ENCODE measurements at regions not wholly inside any gene's neighbourhood (a gene's known extent, or its start where the extent isn't known, plus 50 kb on each side); places are given as distances from the start of the nearest gene placed in this dataset.
A peak's percentile ranks its signal among the peaks of the same experiment; 100 is the strongest.

- in situ Hi-C loops (cut with MboI; ENCODE audit: low sequenced_read_pairs, unreplicated experiment), result no loop called here
- no peak for DNase-seq (ENCODE audit: low spot score)
- peak; percentile 11 for TF ChIP-seq CTCF (IDR thresholded peaks at IDR 0.05; ENCODE audit: borderline replicate concordance, control extremely low read depth, extremely low read depth, insufficient read depth, missing control alignments)
Measured at GRCh38 chr5:68745448-68745847, 348.4 kb upstream of the SLC30A5 start.

DNA sequence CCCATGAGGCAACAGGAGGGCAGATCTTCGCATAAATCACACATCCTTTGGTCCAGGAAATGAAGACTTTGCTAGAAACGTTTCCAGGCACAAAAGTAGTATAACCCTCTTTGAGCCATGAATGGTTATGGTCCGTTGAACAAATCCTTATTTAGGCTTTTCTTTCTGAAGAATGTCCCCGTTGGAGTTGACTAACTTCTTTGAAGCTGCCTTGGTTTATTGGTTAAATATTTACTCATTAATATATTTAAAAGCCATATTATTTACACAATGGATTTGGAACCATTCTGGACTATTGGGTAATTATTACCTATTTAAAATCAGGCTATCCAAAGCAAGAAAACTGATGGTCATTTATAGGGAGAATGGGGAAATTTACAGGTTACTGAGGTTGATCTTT is 347.6 kb upstream of the SLC30A5 start:
- no peak for TF ChIP-seq CTCF (IDR thresholded peaks at IDR 0.05; ENCODE audit: borderline replicate concordance, control extremely low read depth, extremely low read depth, insufficient read depth, missing control alignments)
- DNase-seq (ENCODE audit: low spot score), result no peak
- in situ Hi-C loops (cut with MboI; ENCODE audit: low sequenced_read_pairs, unreplicated experiment), result no loop called here

- in situ Hi-C loops (cut with MboI; ENCODE audit: low sequenced_read_pairs, unreplicated experiment), result no loop called here
- no peak for TF ChIP-seq CTCF (IDR thresholded peaks at IDR 0.05; ENCODE audit: borderline replicate concordance, control extremely low read depth, extremely low read depth, insufficient read depth, missing control alignments)
- no peak for DNase-seq (ENCODE audit: low spot score)
Measured at GRCh38 chr5:68746643-68747420, 347.0 kb upstream of the SLC30A5 start.

DNA sequence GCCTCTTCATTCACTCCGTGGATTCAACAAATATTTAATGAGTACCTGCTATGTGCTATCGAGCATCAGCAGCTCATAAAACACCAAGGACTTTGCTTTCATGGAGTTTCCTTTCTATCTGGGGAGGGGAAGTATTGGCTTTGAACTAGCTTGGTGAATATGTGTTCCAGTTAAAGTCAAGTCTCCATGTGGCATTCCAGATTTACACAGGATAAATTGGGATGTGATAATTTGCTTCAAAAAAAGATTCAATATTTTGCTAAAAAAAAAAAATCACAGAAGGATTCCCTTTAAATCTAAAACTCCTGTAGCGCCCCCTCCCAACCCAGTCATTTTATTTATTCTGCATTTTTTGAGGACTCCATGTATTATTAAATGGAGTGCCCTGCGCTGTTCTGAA is 346.3 kb upstream of the SLC30A5 start:
- DNase-seq (ENCODE audit: low spot score), result no peak
- no peak for TF ChIP-seq CTCF (IDR thresholded peaks at IDR 0.05; ENCODE audit: borderline replicate concordance, control extremely low read depth, extremely low read depth, insufficient read depth, missing control alignments)
- in situ Hi-C loops (cut with MboI; ENCODE audit: low sequenced_read_pairs, unreplicated experiment), result no loop called here

- TF ChIP-seq CTCF (IDR thresholded peaks at IDR 0.05; ENCODE audit: borderline replicate concordance, control extremely low read depth, extremely low read depth, insufficient read depth, missing control alignments), result no peak
- in situ Hi-C loops (cut with MboI; ENCODE audit: low sequenced_read_pairs, unreplicated experiment), result no loop called here
- DNase-seq (ENCODE audit: low spot score), result no peak
Measured at GRCh38 chr5:68748101-68748500, 345.7 kb upstream of the SLC30A5 start.

DNA sequence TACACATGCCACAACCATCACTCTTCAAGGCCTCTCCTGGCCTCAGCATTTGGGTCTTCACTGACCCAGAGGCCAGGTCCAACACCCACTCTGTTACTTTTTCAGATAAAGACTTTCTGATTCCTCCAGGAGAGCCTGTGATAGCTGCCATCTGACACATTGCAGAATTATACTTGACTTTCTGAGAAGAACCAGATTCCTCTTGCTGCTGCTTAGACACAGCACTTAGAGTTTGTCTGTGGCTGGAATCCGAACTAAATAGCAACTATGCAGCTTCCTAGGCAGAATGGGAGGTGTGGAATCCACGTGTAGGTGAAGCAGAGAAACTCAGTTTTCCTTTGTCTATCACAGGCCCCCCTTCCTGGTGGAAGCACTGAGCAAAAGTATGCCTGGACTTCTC is 344.7 kb upstream of the SLC30A5 start:
- TF ChIP-seq CTCF (IDR thresholded peaks at IDR 0.05; ENCODE audit: borderline replicate concordance, control extremely low read depth, extremely low read depth, insufficient read depth, missing control alignments), result no peak
- in situ Hi-C loops (cut with MboI; ENCODE audit: low sequenced_read_pairs, unreplicated experiment), result no loop called here
- DNase-seq (ENCODE audit: low spot score), result no peak

Data from GM13976 (cell line).